HG02623 (cell line): ENCODE measurements at regions not wholly inside any gene's neighbourhood (a gene's known extent, or its start where the extent isn't known, plus 50 kb on each side); places are given as distances from the start of the nearest gene placed in this dataset.
"Not testable (repeated sequence)": the region's sequence is repeated elsewhere in the genome, so short reads cannot be mapped to it uniquely, and the experiment has no call there.

Experiments
- ATAC-seq: cut with Tn5 transposase; IDR thresholded peaks from one replicate; pipeline ENCODE4 v1.9.1; 2021; ENCODE audit warnings: moderate library complexity; ENCODE audit not compliant: unreplicated experiment

DNA sequence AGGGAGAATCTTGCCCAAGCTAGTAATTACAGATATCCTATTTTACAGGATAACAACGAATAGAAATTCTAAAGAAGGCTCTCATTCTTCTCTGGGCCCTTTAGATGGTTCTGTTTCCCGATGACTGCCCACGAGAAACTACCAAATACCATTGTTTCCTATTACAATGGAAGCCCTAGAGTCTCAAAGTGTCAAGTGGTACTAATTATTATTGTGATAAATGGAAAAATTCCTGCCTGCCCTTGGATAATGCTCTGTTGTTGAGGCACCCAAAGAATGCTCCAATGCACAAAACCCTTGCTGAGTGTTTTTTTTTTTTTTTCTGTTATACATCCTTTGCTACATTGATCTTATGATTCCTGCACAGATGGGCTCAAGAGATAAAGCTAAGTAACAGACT, 504.5 kb downstream of the XPNPEP1 start:
- no peak for ATAC-seq

DNA sequence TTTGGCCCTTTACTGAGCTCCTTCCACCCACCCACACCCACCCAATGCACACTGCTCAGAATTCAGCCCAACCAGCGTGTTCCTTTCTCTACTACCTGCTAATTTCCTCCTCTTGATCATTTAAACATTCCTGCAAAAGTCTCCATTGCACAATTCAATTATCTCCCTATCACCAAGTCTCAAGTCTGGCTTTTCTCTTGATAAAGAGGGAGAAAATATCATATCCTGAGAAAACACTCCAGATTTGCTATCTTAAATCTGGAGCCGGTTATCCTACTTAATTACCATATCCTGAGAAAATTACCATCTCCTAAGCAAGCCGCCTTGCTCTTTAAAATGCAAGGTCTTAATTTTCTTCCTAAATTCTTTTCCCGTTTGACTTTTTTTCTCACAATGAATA, 505.5 kb downstream of the XPNPEP1 start:
- ATAC-seq = no peak

DNA sequence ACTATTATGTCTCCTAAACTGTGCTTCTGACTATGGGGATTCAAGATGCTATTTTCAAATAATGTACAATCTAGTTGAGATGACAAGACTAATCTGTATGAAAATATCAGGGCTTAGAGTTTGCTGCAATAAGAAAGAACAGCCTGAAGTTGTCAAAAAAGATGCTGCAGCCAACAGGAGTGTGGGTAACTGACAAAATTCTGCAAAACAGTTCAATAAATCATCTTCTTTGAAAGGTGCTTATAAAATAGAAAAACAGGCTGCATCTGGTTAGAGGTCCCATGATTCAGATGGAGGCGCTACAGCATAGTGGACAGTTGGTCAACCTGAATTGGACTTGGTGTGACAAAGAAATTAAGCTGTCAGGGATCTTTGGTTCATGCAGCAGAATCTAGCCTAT, 511.0 kb downstream of the XPNPEP1 start:
- ATAC-seq = no peak

DNA sequence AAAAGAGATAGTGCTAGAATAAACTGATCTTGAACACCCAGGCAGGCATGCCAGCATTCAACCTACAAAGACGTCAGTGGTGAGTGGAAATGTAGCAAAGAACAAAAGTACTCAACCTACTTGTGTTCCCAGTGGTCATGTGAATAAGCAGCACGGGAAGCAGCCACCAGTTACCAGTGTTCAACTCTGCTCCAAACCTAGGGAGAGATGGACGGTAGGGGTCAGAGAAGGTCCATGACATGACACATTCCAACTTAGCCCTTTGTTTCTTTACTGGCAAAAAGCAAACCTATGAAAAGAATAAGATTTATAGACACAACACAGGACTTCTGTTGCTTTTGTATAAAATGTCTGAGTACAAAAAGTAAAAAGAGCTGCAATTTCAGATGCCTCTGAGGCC, 511.4 kb downstream of the XPNPEP1 start:
- no peak for ATAC-seq

DNA sequence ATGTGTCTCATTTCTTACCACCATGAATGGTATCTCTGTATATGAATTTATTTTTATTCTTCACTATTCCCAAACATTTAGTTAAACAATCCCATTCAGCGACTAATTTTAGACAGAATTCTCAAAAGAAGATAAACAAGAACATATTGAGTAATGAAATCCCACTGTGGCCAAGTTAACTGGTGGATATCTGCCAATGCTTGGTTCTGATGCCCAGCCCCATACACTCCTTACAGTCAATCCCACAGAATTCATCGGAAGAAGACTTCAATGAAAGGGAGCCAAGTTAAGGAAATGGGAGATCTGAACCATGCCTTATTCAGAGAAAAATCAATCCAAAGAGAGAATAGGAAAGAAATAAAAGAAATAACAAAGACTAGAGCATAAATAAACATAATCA, 518.0 kb downstream of the XPNPEP1 start:
- no peak for ATAC-seq

DNA sequence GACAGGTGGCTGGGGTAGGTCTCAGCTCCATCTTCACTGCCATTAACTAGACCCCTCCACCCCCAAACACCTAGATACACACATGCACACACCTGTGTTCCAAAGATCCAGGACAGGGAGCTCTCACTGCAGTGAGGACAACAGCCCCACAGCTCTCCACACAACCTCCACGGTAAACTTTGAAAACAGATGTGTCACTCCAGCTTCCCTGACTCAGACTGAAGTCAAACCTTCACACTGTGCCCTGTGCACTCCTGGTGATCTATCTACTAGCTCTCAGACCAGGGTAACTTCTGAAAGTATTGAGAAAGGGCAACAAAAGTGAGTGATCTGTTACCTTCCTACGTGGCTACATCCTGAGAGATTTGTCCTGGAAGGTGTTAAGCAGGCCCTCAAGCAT, 519.8 kb downstream of the XPNPEP1 start:
- no peak for ATAC-seq

DNA sequence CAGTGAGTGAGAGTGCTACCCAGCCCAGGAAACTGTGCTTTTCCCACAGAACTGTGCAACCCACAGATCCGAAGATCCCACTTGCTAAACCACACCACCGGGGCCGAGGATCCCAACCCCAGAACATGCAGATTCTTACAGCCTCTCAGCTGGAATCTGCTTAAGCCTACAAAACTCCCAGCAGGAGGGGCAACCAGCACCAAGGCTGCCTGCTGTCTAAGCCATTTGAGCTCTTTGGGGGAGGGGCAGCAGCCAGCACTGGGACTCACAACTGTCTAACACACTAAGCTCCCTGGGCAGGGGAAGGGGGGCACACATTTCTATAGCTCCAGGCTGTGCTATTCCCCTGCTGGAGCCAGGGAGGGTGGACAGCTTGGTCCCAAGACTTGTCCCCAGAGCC, 529.9 kb downstream of the XPNPEP1 start:
- no peak for ATAC-seq

DNA sequence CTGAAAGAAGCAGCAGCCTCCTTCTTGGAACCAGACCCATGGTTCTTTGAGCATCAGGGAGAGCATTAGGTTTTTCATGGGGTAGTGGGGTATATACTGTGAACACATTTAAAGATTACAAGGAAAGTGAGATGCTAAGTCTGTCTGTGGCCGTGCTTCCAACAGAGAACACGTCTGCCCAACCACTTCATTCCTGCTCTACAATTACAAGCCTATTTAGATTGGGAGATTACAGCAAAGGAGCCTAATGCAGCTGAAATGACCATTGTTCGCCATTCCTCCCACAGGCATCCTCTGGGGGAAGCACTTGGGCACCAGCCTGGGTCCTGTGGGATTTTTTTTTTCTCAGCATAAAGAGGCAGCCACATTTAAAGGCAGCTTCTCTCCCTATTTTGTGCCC, 536.4 kb downstream of the XPNPEP1 start:
- ATAC-seq = no peak

DNA sequence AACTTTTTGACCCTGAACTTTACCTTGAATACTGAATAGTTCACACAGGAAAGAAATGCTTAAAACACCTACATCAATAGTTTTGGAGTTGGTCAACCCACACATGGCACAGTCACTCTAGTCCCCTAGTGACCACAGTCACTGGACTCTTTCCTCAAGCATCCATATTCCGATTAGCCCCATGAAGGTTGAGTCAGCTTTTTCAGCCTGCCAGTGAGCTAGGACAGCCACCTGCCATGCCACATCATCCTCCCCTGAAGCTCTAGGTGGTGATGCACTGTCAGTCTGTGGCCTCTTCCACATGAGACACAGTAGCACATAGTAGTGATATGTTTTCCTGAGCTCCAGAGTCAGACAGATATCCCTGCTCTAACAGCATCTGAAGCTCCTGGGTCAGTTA, 537.2 kb downstream of the XPNPEP1 start:
- no peak for ATAC-seq

DNA sequence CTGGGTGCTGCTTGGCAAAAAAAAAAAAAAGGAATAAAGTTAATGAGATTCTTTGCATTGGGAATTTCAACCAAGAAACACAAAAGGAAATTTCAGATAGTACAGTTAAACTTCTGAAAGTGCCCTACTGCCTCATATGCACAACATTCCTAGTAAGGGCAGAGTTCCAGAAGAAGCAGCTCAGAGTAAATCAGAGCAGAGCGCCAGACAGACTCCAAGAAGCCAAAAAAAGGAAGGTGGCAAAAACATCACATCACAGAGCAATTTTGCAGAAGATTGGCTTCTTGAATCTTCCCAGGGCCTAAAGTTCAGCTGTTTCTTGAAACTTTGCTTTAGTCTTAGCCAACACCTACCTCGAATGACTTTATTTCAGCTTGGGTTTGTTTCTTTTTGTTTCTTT, 544.1 kb downstream of the XPNPEP1 start:
- no peak for ATAC-seq

DNA sequence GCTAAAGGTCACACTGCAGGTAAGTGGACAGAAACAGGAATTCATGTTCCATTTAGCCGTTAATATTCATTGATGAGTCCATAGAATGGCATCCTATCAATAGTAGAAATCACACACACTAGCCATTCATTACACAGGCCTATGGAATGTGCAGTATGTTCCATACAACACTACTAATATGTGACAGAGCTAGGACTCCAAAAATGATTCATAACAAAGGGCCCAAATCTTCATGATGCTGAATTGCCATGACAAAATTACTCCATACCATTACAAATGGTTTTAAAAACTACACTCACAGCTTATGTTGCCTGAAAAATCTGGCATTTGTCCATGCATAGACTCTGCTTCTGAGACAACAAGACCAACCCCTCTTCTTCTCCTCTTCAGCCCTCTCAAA, 549.1 kb downstream of the XPNPEP1 start:
- no peak for ATAC-seq

DNA sequence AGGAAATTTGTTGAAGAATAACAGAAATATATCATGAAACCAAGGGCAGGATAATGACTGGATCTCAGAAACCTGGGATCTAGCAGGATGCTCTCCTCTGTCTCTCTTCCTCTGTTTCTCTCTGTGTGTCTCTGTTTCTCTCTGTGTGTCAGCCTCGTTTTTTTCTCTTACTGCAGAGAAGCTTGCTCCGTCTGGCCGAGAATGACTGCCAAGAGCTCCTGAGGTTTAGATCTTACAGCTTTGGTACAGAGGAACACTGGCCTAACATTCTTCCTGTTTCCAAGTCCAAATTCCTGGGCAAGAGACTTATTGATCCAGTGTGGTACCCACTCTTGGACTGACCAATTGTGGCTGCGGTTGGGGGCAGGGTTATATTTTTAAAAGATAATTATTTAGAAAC, 564.0 kb downstream of the XPNPEP1 start:
- ATAC-seq = no peak

DNA sequence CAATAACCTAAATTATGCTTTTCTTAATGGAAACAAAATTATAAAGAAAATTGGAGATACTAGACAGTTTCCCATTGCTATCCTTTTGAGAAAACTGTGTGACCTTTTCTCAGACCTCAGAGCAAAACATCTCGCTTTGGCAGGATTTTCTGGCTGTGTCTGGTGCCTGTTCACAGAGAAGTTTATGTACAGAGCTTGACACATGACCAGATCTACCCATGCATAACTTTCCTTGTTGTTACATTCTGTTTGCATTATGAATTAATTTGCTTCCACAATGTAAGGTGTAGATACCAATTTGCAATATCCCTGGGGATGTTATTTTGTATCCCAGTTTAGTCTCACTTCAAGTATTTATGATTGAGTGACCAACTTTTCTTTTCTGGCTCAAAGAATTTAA, 565.0 kb downstream of the XPNPEP1 start:
- no peak for ATAC-seq

DNA sequence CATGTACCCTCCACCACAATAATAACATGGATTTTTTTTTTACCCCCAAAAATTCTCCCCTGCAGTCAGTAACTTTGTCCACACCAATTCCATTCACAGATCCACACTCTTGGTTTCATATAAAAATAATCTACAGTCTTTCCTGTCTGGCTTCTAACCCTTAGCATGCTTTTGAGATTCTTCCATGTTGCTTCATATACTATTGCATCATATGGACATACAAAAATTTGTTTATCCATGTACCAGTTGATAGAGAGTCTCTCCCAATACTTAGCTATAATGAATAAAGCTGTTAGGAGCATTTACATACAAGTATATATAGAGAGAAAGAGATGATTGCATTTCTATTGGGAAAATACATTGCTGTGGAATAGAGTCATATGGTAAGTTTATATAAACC, 575.0 kb downstream of the XPNPEP1 start:
- ATAC-seq = no peak

DNA sequence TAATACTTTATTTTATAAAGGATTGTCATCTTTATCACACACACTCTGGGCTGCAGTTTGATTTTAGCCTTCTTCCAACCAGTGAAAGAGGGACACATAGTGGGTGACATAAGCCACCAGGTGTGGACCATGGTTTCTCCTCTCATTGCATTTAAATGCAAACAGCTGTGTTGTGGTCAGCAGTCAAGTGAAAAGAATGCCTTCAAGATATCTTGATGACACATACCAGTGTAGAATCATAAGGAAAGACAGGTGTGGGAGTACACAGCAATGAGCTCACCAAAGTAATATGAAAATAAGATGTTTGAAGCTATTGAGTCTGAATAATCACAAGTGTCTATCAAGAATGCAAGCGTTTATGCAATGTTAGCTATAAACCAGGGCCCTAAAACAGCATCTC, 580.0 kb downstream of the XPNPEP1 start:
- no peak for ATAC-seq

DNA sequence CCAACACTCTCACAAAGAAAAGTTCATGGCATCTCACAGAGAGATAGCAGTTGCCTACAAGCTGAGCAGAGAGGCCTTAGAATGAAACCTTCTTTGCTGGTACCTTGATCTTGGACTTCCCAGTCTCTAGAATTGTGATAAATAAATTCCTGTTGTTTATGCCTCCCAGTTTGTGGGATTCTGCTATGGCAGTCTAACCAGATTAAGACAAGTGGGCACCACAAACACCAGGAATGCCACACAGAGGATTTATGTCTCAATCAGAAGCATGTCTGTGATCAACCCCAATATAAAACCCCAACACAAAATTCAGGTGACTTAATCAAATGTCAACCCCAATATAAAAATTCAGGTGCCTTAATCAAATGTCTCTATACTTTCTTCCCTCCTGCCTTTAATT, 581.3 kb downstream of the XPNPEP1 start:
- ATAC-seq = no peak

DNA sequence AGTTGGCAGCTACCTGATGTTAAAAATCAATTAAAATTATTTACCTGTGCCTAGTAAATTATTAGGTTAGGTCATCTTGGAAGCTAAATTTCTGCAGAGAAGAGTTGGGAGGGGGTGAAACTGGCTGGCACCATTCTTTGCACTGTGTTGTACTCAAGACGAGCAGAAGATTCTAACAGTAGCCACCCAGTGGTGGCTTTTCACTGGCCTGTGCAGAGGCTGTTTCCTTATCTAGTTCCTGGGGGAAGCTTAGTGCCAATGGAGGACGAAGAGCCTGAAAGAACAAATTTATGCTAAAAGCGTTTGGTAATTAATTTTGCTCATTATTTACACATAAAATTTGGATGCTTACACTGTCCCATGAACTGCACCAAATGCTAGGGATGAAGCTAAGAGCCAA, 595.3 kb downstream of the XPNPEP1 start:
- no peak for ATAC-seq

DNA sequence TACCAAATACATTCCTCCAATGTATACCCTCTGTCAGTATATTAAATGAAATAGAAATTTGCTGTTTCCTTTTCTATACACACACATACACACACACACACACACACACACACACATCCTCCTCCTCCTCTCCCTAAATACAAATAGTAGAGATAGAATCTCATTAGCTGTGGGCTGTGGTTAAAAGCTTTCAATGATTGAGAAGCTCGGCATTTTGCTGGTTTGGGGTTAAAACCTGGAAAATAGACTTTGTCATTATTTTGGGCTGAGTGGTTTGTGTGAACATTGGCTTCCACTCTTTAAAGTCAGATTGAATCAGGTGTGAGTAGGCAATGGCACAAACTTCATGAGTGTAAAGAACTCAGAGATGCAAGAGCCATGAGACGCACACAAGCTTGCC, 596.0 kb downstream of the XPNPEP1 start:
- no peak for ATAC-seq

DNA sequence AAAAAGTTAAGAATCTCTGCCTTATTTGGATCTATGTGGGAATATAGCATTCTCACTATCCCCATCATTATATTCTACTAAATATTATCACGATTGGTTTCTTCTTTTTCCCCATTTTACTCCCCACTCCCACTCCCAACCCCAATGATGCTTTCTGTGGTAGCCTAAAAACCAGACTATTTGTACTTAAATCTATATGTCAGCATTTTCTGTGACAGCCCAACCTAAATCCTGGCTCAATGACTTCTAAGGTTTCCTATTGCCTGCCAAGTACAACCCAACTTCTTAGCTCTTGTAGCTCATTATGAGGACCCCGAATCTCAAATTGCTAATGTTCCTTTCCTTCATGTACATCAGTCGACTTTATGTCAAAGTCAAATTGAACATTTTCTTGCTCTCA, 598.6 kb downstream of the XPNPEP1 start:
- ATAC-seq = no peak

DNA sequence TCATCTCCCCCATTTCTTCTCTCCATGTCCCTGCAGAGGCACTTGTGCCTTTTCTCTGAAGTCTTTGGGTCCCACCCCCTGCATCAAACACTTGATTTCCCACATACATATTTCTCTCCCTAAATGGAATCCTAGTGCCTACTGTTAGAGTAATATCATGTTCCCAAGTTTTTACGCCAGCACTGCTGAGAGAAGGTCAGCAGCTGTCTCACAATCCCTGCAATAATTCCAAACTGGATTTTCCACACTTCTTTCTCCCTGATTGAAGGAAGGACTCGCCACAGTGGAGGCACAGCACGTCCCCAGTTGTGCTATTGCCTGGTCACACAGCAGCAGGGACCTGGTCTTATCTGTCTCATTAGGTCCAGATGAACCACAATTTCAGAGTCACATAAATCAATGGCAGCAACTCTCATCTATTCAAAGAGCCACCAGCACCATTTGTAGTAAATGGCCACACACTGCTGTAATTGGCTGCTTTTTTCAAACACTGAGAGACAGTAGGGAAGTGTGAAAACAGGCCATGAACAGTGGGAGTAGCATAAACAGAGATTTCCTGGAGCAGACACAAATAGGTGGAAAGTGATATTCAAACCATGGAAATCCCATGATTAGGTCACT, 605.5 kb downstream of the XPNPEP1 start:
- ATAC-seq = no peak

DNA sequence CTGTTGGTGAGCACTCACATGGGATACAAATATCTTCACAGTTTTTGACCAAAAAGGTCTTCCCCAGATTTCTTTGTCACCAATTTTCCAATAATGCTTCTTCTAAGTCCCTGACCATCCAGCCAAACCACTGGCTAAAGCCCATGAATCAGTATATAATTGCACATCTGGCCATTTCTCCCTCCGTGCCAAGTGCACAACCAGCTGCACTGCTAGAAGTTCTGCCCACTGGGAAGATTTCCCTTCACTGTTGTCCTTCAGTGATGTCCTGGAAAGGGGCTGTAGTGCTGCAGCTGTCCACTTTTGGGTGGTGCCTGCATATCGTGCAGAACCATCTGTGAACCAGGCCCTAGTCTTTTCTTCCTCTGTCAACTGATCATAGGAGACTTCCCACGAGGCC, 609.3 kb downstream of the XPNPEP1 start:
- not testable (repeated sequence) for ATAC-seq

DNA sequence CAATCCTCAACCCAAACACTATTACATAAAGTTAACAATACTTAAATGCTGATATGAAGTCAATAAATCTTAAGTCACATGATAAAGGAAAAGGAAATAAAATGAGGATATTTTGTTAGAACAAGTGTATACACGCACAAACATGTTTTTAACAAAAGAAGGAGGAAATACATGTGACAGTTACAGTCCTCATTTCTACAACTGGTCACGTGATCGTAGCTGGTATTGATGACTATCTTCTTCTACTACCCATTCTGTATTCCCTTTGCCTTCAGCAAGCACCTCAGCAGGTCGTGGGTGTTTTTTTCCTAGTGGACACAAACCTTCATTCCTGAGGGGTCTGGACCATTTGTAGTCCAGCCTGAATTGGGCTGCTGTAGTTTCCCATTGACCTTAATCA, 610.8 kb downstream of the XPNPEP1 start:
- ATAC-seq = not testable (repeated sequence)

DNA sequence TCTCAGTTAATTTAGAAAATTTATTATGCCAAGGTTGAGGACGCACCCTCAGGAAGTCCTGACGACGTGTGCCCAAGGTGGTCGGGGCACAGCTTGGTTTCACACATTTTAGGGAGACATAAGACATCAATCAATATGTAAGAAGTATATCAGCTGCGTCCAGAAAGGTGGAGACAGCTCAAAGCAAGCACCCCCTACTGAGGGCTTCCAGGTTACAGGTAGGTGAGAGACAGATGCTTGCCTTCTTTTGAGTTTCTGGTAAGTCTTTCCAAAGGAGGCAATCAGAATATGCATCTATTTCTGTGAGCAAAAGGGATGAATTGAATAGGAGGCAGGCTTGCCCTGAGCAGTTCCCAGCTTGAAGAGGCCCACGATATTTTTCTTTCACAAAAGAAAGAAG, 614.3 kb downstream of the XPNPEP1 start:
- ATAC-seq = no peak

DNA sequence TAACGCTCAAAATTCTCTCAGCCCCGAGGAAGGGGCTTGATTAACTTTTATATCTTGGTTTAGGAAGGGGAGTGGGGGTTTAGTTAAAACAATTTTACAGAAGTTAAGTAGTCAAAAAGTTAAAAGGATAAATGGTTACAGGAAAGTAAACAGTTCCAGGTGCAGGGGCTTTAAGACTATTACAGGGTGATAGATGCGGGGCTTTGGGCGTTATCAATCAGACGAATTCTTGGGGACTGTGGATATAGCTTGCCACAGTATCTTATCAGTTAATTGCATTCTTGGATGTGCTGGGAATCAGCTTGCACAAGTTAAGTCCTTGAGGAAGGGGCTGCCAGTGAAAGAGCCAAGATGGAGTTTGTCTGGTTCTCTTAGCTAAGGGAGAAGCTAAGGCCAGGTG, 616.2 kb downstream of the XPNPEP1 start:
- not testable (repeated sequence) for ATAC-seq
